ENCODE measurements at regions not wholly inside any gene's neighbourhood (a gene's known extent, or its start where the extent isn't known, plus 50 kb on each side); places are given as distances from the start of the nearest gene placed in this dataset.
"Not testable (repeated sequence)": the region's sequence is repeated elsewhere in the genome, so short reads cannot be mapped to it uniquely, and the experiment has no call there.

GRCh38 chr7:56479748-56480147 lies 363.5 kb upstream of the NUPR2 start:
- Mint-ChIP-seq H3K27me3 (ENCODE audit: low read depth in 2 of 2) (no peaks in the 10 kb centered on the region), H3K4me1 (no peaks in the 10 kb centered on the region), H3K4me3 (no peak overlapping the region), H3K27ac (no peak overlapping the region), H3K36me3 (peaks cover 29% of the 10 kb centered on the region), H3K9me3 (peaks cover 16 to 21% of the 10 kb centered on the region in 2 donors)
- no peaks in the 10 kb centered on the region for H3K27me3 ChIP-seq (ENCODE audit: control insufficient read depth, insufficient read depth, low read length)
- no peaks in the 10 kb centered on the region for H3K4me1 ChIP-seq (ENCODE audit: control insufficient read depth, insufficient read depth, low read length)
- no peaks in the 10 kb centered on the region for H3K36me3 ChIP-seq (ENCODE audit: control insufficient read depth, insufficient read depth, low read length)
- ATAC-seq (no peak), DNase-seq (no peak)
- intact Hi-C loops (cut with micrococcal nuclease), result no loop called here
- TF ChIP-seq CTCF (IDR thresholded peaks at IDR 0.05), result no peak
- no peak overlapping the region for H3K4me3 ChIP-seq (ENCODE audit: low read length)
- no peak overlapping the region for H3K27ac ChIP-seq (ENCODE audit: low read length)
- peaks cover 66% of the 10 kb centered on the region for H3K9me3 ChIP-seq (ENCODE audit: control insufficient read depth, insufficient read depth, low read length)
- 54% methylated on average over 3 of the region's 3 CpGs for WGBS (ENCODE audit: insufficient coverage)

- Mint-ChIP-seq H3K4me3 (no peak overlapping the region), H3K36me3 (peaks cover 29% of the 10 kb centered on the region), H3K27me3 (ENCODE audit: low read depth in 2 of 2) (no peaks in the 10 kb centered on the region), H3K4me1 (no peaks in the 10 kb centered on the region), H3K9me3 (peaks cover 16 to 21% of the 10 kb centered on the region in 2 donors), H3K27ac (no peak overlapping the region)
- ATAC-seq, result no peak
- no peaks in the 10 kb centered on the region for H3K4me1 ChIP-seq (ENCODE audit: control insufficient read depth, insufficient read depth, low read length)
- no peak for DNase-seq
- H3K27me3 ChIP-seq (ENCODE audit: control insufficient read depth, insufficient read depth, low read length), result no peaks in the 10 kb centered on the region
- peaks cover 63% of the 10 kb centered on the region for H3K9me3 ChIP-seq (ENCODE audit: control insufficient read depth, insufficient read depth, low read length)
- no peak for TF ChIP-seq CTCF (IDR thresholded peaks at IDR 0.05)
- WGBS (ENCODE audit: insufficient coverage), result 58% methylated on average over 1 of the region's 2 CpGs
- H3K27ac ChIP-seq (ENCODE audit: low read length), result no peak overlapping the region
- H3K36me3 ChIP-seq (ENCODE audit: control insufficient read depth, insufficient read depth, low read length), result no peaks in the 10 kb centered on the region
- intact Hi-C loops (cut with micrococcal nuclease), result no loop called here
- H3K4me3 ChIP-seq (ENCODE audit: low read length), result no peak overlapping the region
Measured at GRCh38 chr7:56479136-56479535, 362.9 kb upstream of the NUPR2 start.

- Mint-ChIP-seq H3K4me3 (no peak overlapping the region), H3K9me3 (peaks cover 8 to 19% of the 10 kb centered on the region in 2 donors), H3K4me1 (no peaks in the 10 kb centered on the region), H3K36me3 (peaks cover 23% of the 10 kb centered on the region), H3K27ac (no peak overlapping the region), H3K27me3 (ENCODE audit: low read depth in 2 of 2) (no peaks in the 10 kb centered on the region)
- no peak for TF ChIP-seq CTCF (IDR thresholded peaks at IDR 0.05)
- ATAC-seq, result no peak
- no peak for DNase-seq
- H3K9me3 ChIP-seq (ENCODE audit: control insufficient read depth, insufficient read depth, low read length), result peaks cover 78% of the 10 kb centered on the region
- WGBS (ENCODE audit: insufficient coverage), result 57% methylated on average over 6 of the region's 6 CpGs
- no peaks in the 10 kb centered on the region for H3K36me3 ChIP-seq (ENCODE audit: control insufficient read depth, insufficient read depth, low read length)
- no peaks in the 10 kb centered on the region for H3K27me3 ChIP-seq (ENCODE audit: control insufficient read depth, insufficient read depth, low read length)
- H3K27ac ChIP-seq (ENCODE audit: low read length), result no peak overlapping the region
- H3K4me1 ChIP-seq (ENCODE audit: control insufficient read depth, insufficient read depth, low read length), result no peaks in the 10 kb centered on the region
- no peak overlapping the region for H3K4me3 ChIP-seq (ENCODE audit: low read length)
- intact Hi-C loops (cut with micrococcal nuclease), result no loop called here
Measured at GRCh38 chr7:56474271-56474670, 358.1 kb upstream of the NUPR2 start.

- no peaks in the 10 kb centered on the region for H3K36me3 ChIP-seq (ENCODE audit: control insufficient read depth, insufficient read depth, low read length)
- H3K27ac ChIP-seq (ENCODE audit: low read length), result no peak overlapping the region
- 76% methylated on average over 2 of the region's 2 CpGs for WGBS (ENCODE audit: insufficient coverage)
- intact Hi-C loops (cut with micrococcal nuclease), result no loop called here
- no peaks in the 10 kb centered on the region for H3K4me1 Mint-ChIP-seq
- H3K9me3 ChIP-seq (ENCODE audit: control insufficient read depth, insufficient read depth, low read length), result peaks cover 72% of the 10 kb centered on the region
- no peak overlapping the region for H3K4me3 ChIP-seq (ENCODE audit: low read length)
- no peaks in the 10 kb centered on the region for H3K4me1 ChIP-seq (ENCODE audit: control insufficient read depth, insufficient read depth, low read length)
- no peak overlapping the region for H3K27ac Mint-ChIP-seq
- no peak for TF ChIP-seq CTCF (IDR thresholded peaks at IDR 0.05)
- no peak overlapping the region for H3K4me3 Mint-ChIP-seq
- H3K9me3 Mint-ChIP-seq, result peaks cover 0 to 11% of the 10 kb centered on the region in 2 donors
- peaks cover 13% of the 10 kb centered on the region for H3K36me3 Mint-ChIP-seq
- no peak for DNase-seq
- no peaks in the 10 kb centered on the region for H3K27me3 Mint-ChIP-seq (ENCODE audit: low read depth in 2 of 2)
- H3K27me3 ChIP-seq (ENCODE audit: control insufficient read depth, insufficient read depth, low read length), result no peaks in the 10 kb centered on the region
- ATAC-seq, result no peak
Measured at GRCh38 chr7:56471811-56472210, 355.6 kb upstream of the NUPR2 start.

- H3K4me1 ChIP-seq (ENCODE audit: control insufficient read depth, insufficient read depth, low read length); H3K4me3 ChIP-seq (ENCODE audit: low read length); H3K4me1 Mint-ChIP-seq; H3K4me3 Mint-ChIP-seq; H3K27ac Mint-ChIP-seq; H3K27me3 Mint-ChIP-seq (ENCODE audit: low read depth in 2 of 2); H3K27me3 ChIP-seq (ENCODE audit: control insufficient read depth, insufficient read depth, low read length); H3K27ac ChIP-seq (ENCODE audit: low read length); intact Hi-C loops (cut with micrococcal nuclease); H3K36me3 ChIP-seq (ENCODE audit: control insufficient read depth, insufficient read depth, low read length); DNase-seq; ATAC-seq: not testable (repeated sequence)
- Mint-ChIP-seq H3K36me3 (peaks cover 40% of the 10 kb centered on the region), H3K9me3 (peaks cover 2 to 24% of the 10 kb centered on the region in 2 donors)
- no CpG with 5 or more reads among the region's 2 CpGs for WGBS (ENCODE audit: insufficient coverage)
- H3K9me3 ChIP-seq (ENCODE audit: control insufficient read depth, insufficient read depth, low read length), result peaks cover 38% of the 10 kb centered on the region
Measured at GRCh38 chr7:56466607-56467525, 350.6 kb upstream of the NUPR2 start.
